ENCODE measurements at regions not wholly inside any gene's neighbourhood (a gene's known extent, or its start where the extent isn't known, plus 50 kb on each side); places are given as distances from the start of the nearest gene placed in this dataset.

DNA sequence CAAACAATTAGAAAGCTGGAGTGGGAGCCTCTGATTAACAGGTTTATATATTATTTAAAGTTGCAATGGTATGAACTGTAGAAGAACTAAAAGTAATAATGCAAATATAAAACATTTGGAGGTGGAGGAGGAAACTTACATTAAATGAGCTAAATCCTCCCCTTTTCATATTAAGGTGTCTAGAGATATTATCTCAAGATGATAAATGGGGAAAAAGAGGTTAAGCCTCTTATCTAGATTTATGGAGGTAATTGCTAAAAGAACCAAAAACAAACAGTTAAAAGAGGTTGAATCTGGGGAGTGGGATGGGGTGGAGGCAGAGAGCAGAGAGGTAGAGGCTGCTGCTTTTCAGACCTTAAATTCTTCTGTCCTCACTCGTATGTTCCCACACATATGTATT is 147.8 kb upstream of the SLC24A2 start:
- TF ChIP-seq CTCF (IDR thresholded peaks at IDR 0.05) = no peak
- DNase-seq (no peak), ATAC-seq (no peak)
- intact Hi-C loops (cut with DNase I) = no loop called here
- Histone ChIP-seq H3K27ac (no peak overlapping the region), H3K36me3 (ENCODE audit: insufficient read depth in 1 of 2, low read depth in 1 of 2) (no peaks in the 10 kb centered on the region), H3K4me1 (no peaks in the 10 kb centered on the region), H3K4me3 (no peak overlapping the region), H3K27me3 (ENCODE audit: insufficient read depth in 3 of 3, low read length in 2 of 3) (no peaks in the 10 kb centered on the region), H3K9me3 (no peaks in the 10 kb centered on the region)
- 0% methylated on average over 1 of the region's 1 CpG for WGBS, 3 donors

- intact Hi-C loops (cut with DNase I) = no loop called here
- Histone ChIP-seq H3K36me3 (ENCODE audit: insufficient read depth in 1 of 2, low read depth in 1 of 2) (no peaks in the 10 kb centered on the region), H3K4me3 (no peak overlapping the region)
These were observed 146.6 kb upstream of the SLC24A2 start for GRCh38 chr9:19935422-19935821.

DNA sequence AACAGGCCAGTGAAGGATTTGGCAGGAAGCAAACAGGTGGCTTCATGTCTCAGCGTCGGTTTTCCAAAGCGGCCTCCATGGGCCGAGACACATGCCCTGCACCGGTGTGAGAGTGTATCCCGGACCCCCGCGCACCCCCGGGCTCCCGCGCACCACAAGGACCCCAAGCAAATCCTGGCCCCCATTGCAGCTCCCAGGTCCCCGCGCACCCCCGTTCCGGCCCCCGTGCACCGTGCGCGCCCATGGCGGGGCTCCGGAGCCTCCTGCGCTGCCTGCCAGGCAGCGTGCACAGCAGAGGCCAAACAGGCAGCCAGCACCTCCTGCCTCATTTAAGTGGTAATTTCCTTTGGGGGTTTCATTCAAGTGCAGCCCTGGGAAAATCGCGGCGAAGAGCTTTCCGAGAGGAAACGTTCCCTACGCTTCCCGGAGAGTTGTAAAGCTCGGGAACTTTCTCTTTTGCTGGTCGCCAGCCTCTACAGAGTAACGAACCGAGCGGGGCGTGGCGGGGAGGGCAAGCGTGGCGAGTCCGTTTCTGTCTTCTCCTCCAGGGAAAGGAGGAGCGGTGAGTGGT is 145.5 kb upstream of the SLC24A2 start:
- peak overlapping the region; percentile 67 for H3K4me3 ChIP-seq
- no peaks in the 10 kb centered on the region for H3K36me3 ChIP-seq (ENCODE audit: insufficient read depth in 1 of 2, low read depth in 1 of 2)
- H3K27ac ChIP-seq = no peak overlapping the region
- 5 to 10% (median 8%) methylated on average over 37 to 41 of the region's 41 CpGs for WGBS, 3 donors
- no peaks in the 10 kb centered on the region for H3K4me1 ChIP-seq
- intact Hi-C loops (cut with DNase I) = no loop called here
- no peaks in the 10 kb centered on the region for H3K27me3 ChIP-seq (ENCODE audit: insufficient read depth in 3 of 3, low read length in 2 of 3)
- no peak for TF ChIP-seq CTCF (IDR thresholded peaks at IDR 0.05)
- H3K9me3 ChIP-seq = no peaks in the 10 kb centered on the region
- DNase-seq (peak; percentile 26 to 55), ATAC-seq (peak in 3 of 4 donors; percentile 22 to 73 (median 32))

More at GRCh38 chr9:19935422-19935821, 146.6 kb upstream of the SLC24A2 start:
- Histone ChIP-seq H3K27me3 (ENCODE audit: insufficient read depth in 3 of 3, low read length in 2 of 3) (no peaks in the 10 kb centered on the region), H3K4me1 (no peaks in the 10 kb centered on the region), H3K27ac (no peak overlapping the region), H3K9me3 (no peaks in the 10 kb centered on the region)
- DNase-seq = no peak
- ATAC-seq = no peak
- whole genome bisulfite sequencing, 3 donors = 53 to 74% (median 55%) methylated on average over 4 of the region's 4 CpGs
- TF ChIP-seq CTCF (IDR thresholded peaks at IDR 0.05) = no peak

- no peak for TF ChIP-seq CTCF (IDR thresholded peaks at IDR 0.05)
- intact Hi-C loops (cut with DNase I) = no loop called here
- ATAC-seq = no peak
These were observed 142.5 kb upstream of the SLC24A2 start for GRCh38 chr9:19931098-19931890.

More at GRCh38 chr9:19931098-19931890, 142.5 kb upstream of the SLC24A2 start:
- Histone ChIP-seq H3K9me3 (no peaks in the 10 kb centered on the region), H3K27me3 (ENCODE audit: insufficient read depth in 3 of 3, low read length in 2 of 3) (peaks cover 0 to 2% (median 0%) of the 10 kb centered on the region in 3 donors), H3K4me3 (no peak overlapping the region), H3K4me1 (no peaks in the 10 kb centered on the region), H3K27ac (no peak overlapping the region), H3K36me3 (ENCODE audit: insufficient read depth in 1 of 2, low read depth in 1 of 2) (no peaks in the 10 kb centered on the region)
- DNase-seq = no peak

Data from psoas muscle (tissue), 7 donors.